Medulla oblongata (tissue), 1 donor: ENCODE measurements at regions not wholly inside any gene's neighbourhood (a gene's known extent, or its start where the extent isn't known, plus 50 kb on each side); places are given as distances from the start of the nearest gene placed in this dataset.

Experiments
- DNase-seq: peaks from one replicate; pipeline ENCODE4 v3.0.0-alpha.2; 2015; ENCODE audit errors: extremely low spot score

DNA sequence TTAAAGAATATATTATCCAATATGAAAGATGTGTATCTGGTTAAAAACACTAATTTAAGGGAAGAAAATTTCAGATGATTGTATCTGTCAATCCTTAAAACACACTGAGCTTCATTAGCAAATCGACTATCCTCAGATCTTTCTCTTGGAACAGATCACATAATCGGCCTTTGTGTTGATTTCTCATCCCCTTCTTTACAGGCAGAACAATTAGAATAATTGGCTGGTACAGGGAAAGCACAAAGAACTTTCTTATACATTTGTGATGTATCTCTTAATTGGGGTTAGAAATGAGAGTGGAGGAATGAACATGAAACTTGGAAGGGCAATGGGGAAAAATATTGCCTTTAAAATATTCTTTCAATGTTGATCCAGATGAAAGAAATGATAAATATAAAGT, 662.1 kb downstream of the TLE4 start:
- peak; percentile 21 for DNase-seq

- DNase-seq = no peak
Measured at GRCh38 chr9:80233102-80233843, 661.5 kb downstream of the TLE4 start.

- no peak for DNase-seq
Measured at GRCh38 chr9:80231318-80232236, 659.8 kb downstream of the TLE4 start.

- no peak for DNase-seq
Measured at GRCh38 chr9:80223897-80224296, 652.1 kb downstream of the TLE4 start.

GRCh38 chr9:80222466-80223169, 650.9 kb downstream of the TLE4 start:
- no peak for DNase-seq

GRCh38 chr9:80218328-80218727, 646.6 kb downstream of the TLE4 start:
- no peak for DNase-seq

GRCh38 chr9:80213613-80214012, 641.8 kb downstream of the TLE4 start:
- DNase-seq = no peak

- no peak for DNase-seq
Measured at GRCh38 chr9:80208696-80209095, 636.9 kb downstream of the TLE4 start.

- DNase-seq = no peak
Measured at GRCh38 chr9:80204054-80204453, 632.3 kb downstream of the TLE4 start.

- DNase-seq = no peak
Measured at GRCh38 chr9:80197661-80198060, 625.9 kb downstream of the TLE4 start.

GRCh38 chr9:80191108-80191507, 619.3 kb downstream of the TLE4 start:
- DNase-seq = no peak

DNA sequence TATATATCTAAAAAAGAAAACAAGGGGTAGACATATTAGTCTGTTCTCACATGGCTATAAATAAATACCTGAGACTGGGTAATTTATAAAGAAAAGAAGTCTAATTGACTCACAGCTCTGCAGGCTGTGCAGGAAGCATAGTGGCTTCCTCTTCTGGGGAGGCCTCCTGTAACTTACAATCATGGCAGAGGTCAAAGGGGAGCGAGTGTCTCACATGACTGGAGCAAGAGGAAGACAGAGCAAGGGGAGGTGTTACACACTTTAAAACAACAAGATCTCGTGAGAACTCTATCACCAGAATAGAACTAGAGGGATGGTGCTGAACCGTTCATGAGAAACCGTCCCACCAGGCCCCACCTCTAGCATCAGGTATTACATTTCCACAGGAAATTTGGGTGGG, 616.8 kb downstream of the TLE4 start:
- no peak for DNase-seq

DNA sequence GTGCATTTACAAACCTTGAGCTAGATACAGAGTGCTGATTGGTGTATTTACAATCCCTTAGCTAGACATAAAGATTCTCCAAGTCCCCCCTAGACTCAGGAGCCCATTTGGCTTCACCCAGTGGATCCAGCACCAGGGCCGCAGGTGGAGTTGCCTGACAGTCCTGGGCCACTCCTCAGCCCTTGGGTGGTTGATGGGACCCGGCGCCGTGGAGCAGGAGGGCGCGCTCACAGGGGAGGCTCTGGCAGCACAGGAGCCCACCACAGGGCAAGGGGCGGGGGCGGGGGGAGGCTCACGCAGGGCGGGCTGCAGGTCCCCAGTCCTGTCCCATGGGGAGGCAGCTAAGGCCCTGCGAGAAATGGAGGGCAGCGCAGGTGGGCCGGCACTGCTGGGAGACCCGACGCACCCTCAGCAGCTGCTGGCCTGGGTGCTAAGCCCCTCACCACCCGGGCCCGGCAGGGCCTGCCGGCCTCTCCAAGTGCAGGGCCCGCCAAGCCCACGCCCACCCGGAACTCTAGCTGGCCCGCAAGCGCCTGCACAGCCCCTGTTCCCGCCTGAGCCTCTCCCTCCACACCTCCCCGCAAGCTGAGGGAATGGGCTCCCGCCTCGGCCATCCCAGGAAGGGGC, 613.5 kb downstream of the TLE4 start:
- no peak for DNase-seq

GRCh38 chr9:80177949-80178480, 606.2 kb downstream of the TLE4 start:
- DNase-seq = no peak

DNA sequence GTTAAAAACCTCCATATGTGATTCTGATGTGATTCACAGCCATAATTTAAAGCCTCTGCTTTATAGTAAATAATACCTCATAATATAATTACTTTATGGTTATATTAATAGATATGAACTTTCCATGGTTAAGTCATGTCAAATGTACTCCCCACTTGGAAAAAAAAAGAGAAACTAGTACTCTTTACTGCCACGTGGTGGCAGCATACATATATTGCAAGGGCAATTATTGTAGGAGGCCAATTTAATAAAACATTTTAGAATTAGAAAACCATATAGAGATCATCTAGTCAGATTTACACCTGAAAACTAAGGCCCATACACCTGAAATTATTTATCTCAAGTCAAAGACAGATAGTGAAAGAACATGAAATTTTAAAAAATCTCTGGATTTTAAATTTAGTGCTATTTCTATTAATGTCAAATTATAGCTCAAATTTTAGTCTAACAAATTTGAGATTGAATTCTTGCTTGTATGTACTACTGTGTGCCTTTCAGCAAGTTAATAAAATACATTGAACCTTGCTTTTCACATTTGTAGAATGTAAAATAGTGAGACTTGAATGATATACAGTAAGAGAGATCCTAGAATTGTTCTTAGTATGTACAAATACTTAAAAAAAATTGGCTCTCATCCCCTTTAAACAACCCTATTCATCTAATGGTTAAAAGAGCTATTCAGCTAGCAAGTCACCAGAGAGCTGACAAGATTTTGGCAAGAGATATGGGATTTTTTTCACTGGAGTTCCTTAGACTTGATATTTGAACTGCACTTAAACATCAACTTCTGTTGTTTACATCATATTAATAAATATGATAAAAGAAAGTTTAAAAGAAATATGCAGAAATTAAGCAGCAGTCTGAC, 603.8 kb downstream of the TLE4 start:
- peak; percentile 40 for DNase-seq

GRCh38 chr9:80163889-80164288, 592.1 kb downstream of the TLE4 start:
- DNase-seq = no peak

DNA sequence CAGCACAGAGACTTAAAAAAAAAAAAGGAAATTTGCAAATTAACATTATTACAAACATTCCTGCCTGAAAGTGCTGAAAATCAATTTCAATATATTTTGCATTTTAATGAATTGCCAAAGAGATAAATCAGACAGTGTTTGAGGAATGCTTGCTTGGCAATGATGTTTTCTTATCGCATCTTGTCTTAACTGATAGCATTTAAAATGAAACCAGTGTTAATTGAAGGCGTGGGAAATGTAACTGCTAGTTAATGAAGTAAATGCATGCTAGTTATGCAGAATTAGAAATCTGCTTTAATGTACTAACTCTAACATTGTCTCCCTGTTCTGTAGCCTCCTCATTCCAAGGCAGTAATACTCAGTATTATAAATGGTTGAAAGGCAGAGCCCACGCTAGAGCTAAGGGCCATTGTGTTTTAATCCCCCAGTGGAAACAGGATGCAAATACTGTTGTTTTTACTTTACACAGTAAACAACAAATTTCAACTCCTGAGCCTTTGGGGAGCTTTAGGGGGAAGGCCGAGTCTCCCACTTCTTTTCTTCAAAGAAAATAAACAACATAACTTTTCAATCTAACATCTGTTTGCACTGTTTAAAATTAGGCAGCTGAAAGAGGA, 586.9 kb downstream of the TLE4 start:
- no peak for DNase-seq

- no peak for DNase-seq
Measured at GRCh38 chr9:80158131-80158530, 586.4 kb downstream of the TLE4 start.

GRCh38 chr9:80157561-80157983, 585.8 kb downstream of the TLE4 start:
- no peak for DNase-seq
